Neutrophil (primary cell): ENCODE measurements at regions not wholly inside any gene's neighbourhood (a gene's known extent, or its start where the extent isn't known, plus 50 kb on each side); places are given as distances from the start of the nearest gene placed in this dataset.

Source experiments
- H3K27ac ChIP-seq: fragments of 200-600 bp; sonication (generic); 2 replicates; pipeline ENCODE4 v1.5.1; 2016; ENCODE audit warnings: mild to moderate bottlenecking, moderate library complexity
- H3K27me3 ChIP-seq: fragments of 200-600 bp; sonication (generic); 2 replicates; pipeline ENCODE4 v1.6.0; 2016; ENCODE audit warnings: mild to moderate bottlenecking
- H3K36me3 ChIP-seq: fragments of 200-600 bp; sonication (generic); 2 replicates; pipeline ENCODE4 v1.5.1; 2017
- H3K4me1 ChIP-seq, 2 experiments: fragments of 200-600 bp in 1 of 2; sonication (generic) in 1 of 2; 1 replicate in 1 of 2; 2 replicates in 1 of 2; pipeline versions ENCODE4 v1.5.1 to v1.6.1; 2013 to 2016; ENCODE audit warnings: low read depth in 1 of 2, low read length in 1 of 2, mild to moderate bottlenecking in 1 of 2, moderate library complexity in 1 of 2; ENCODE audit not compliant: control insufficient read depth in 1 of 2, insufficient read depth in 1 of 2
- H3K4me3 ChIP-seq, 2 experiments: fragments of 200-600 bp in 1 of 2; sonication (generic) in 1 of 2; 1 replicate in 1 of 2; 2 replicates in 1 of 2; pipeline ENCODE4 v1.5.1; 2013 to 2016; ENCODE audit warnings: low read depth in 1 of 2, low read length in 1 of 2, mild to moderate bottlenecking in 1 of 2, moderate library complexity in 1 of 2
- H3K9me3 ChIP-seq: fragments of 200-600 bp; sonication (generic); 2 replicates; pipeline ENCODE4 v1.5.1; 2016
- CTCF ChIP-seq: fragments of 200-600 bp; sonication (generic); IDR thresholded peaks from 2 replicates; pipeline ENCODE4 v1.5.1; 2016; ENCODE audit warnings: antibody characterized with exemption

GRCh38 chr2:219876931-219877330, 249.5 kb downstream of the SLC4A3 start:
- H3K36me3 ChIP-seq: no peaks in the 10 kb centered on the region
- no peaks in the 10 kb centered on the region for H3K9me3 ChIP-seq
- H3K27me3 ChIP-seq: no peaks in the 10 kb centered on the region
- TF ChIP-seq CTCF: no peak
- no peak overlapping the region for H3K4me3 ChIP-seq
- no peak overlapping the region for H3K27ac ChIP-seq
- no peaks in the 10 kb centered on the region for H3K4me1 ChIP-seq

GRCh38 chr2:219877728-219878127, 250.3 kb downstream of the SLC4A3 start:
- Histone ChIP-seq H3K9me3 (no peaks in the 10 kb centered on the region), H3K4me1 (no peaks in the 10 kb centered on the region), H3K4me3 (no peak overlapping the region), H3K36me3 (no peaks in the 10 kb centered on the region), H3K27ac (no peak overlapping the region), H3K27me3 (no peaks in the 10 kb centered on the region)
- no peak for TF ChIP-seq CTCF

GRCh38 chr2:219878516-219878915, 251.1 kb downstream of the SLC4A3 start:
- Histone ChIP-seq H3K27ac (no peak overlapping the region), H3K4me3 (no peak overlapping the region), H3K4me1 (no peaks in the 10 kb centered on the region), H3K36me3 (no peaks in the 10 kb centered on the region), H3K27me3 (no peaks in the 10 kb centered on the region), H3K9me3 (no peaks in the 10 kb centered on the region)
- TF ChIP-seq CTCF: no peak

- H3K27me3 ChIP-seq: no peaks in the 10 kb centered on the region
- no peaks in the 10 kb centered on the region for H3K9me3 ChIP-seq
- no peak for TF ChIP-seq CTCF
Measured at GRCh38 chr2:219881851-219882250, 254.4 kb downstream of the SLC4A3 start.

DNA sequence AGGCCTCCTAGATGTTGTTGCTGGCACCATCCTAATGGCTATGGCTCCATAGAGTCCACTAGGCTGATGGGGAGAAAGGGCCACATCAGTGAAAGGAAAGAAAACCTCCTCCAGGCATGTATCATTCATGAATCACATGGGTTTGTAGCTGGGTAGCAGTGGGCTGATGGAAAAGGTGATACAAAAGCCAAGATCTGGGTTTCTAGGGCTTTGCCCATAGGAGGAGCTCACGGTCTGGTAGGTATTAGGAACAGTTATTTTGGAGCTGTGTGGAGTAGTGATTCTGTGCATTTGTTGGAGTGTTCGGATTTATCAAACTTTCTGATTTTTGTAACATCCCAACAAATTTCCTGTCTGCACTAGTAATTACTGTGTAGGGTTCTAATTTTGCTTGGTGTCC, 259.2 kb downstream of the SLC4A3 start:
- Histone ChIP-seq H3K36me3 (no peaks in the 10 kb centered on the region), H3K27ac (no peak overlapping the region), H3K4me1 (no peaks in the 10 kb centered on the region), H3K27me3 (no peaks in the 10 kb centered on the region), H3K9me3 (no peaks in the 10 kb centered on the region), H3K4me3 (no peak overlapping the region)
- no peak for TF ChIP-seq CTCF

More at GRCh38 chr2:219881851-219882250, 254.4 kb downstream of the SLC4A3 start:
- Histone ChIP-seq H3K4me1 (no peaks in the 10 kb centered on the region), H3K36me3 (no peaks in the 10 kb centered on the region), H3K4me3 (no peak overlapping the region), H3K27ac (no peak overlapping the region)

DNA sequence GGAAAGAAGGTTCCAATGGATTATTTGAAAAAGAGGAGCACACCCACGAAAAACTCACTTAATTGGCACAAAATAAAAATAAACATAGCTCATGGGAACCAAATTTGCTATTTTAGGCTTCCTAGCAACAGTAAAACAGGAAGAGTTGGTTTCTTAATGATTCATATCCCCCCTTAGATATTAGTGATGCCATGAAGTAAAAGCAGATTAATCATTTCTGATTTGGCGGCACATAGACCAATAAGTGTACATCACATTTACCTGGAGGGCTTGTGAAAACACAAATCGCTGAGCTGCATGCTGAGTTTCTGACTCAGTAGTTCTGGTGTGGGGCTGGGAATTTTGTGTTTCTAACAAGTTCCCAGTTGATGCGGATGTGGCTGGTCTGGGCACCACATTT, 260.4 kb downstream of the SLC4A3 start:
- H3K9me3 ChIP-seq: no peaks in the 10 kb centered on the region
- no peaks in the 10 kb centered on the region for H3K4me1 ChIP-seq
- no peaks in the 10 kb centered on the region for H3K36me3 ChIP-seq
- no peak overlapping the region for H3K4me3 ChIP-seq
- H3K27ac ChIP-seq: no peak overlapping the region
- no peak for TF ChIP-seq CTCF
- no peaks in the 10 kb centered on the region for H3K27me3 ChIP-seq
